GM18517 (cell line): ENCODE measurements at regions not wholly inside any gene's neighbourhood (a gene's known extent, or its start where the extent isn't known, plus 50 kb on each side); places are given as distances from the start of the nearest gene placed in this dataset.

Experiments
- ATAC-seq: cut with Tn5 transposase; IDR thresholded peaks from one replicate; pipeline ENCODE4 v1.9.1; 2021; ENCODE audit warnings: mild to moderate bottlenecking, moderate library complexity; ENCODE audit not compliant: unreplicated experiment

GRCh38 chr11:29783506-29783905 lies 233.3 kb downstream of the KCNA4 start:
- ATAC-seq: no peak

GRCh38 chr11:29782447-29782846 lies 234.4 kb downstream of the KCNA4 start:
- no peak for ATAC-seq

- no peak for ATAC-seq
Observed at GRCh38 chr11:29781268-29781667, 235.6 kb downstream of the KCNA4 start.

- no peak for ATAC-seq
Observed at GRCh38 chr11:29780756-29781155, 236.1 kb downstream of the KCNA4 start.

- ATAC-seq: no peak
Observed at GRCh38 chr11:29773656-29774264, 243.1 kb downstream of the KCNA4 start.

GRCh38 chr11:29756871-29757270 lies 260.0 kb downstream of the KCNA4 start:
- no peak for ATAC-seq

- no peak for ATAC-seq
Observed at GRCh38 chr11:29755474-29755873, 261.4 kb downstream of the KCNA4 start.

GRCh38 chr11:29751618-29752017 lies 265.2 kb downstream of the KCNA4 start:
- no peak for ATAC-seq

GRCh38 chr11:29750392-29750791 lies 266.4 kb downstream of the KCNA4 start:
- ATAC-seq: no peak

- ATAC-seq: no peak
Observed at GRCh38 chr11:29734287-29734686, 282.5 kb downstream of the KCNA4 start.

GRCh38 chr11:29713831-29714320 lies 303.0 kb downstream of the KCNA4 start:
- no peak for ATAC-seq

- no peak for ATAC-seq
Observed at GRCh38 chr11:29712616-29713015, 304.2 kb downstream of the KCNA4 start.

GRCh38 chr11:29707924-29708323 lies 308.9 kb downstream of the KCNA4 start:
- ATAC-seq: no peak

- no peak for ATAC-seq
Observed at GRCh38 chr11:29685361-29685760, 331.5 kb downstream of the KCNA4 start.

- no peak for ATAC-seq
Observed at GRCh38 chr11:29682856-29683255, 334.0 kb downstream of the KCNA4 start.

GRCh38 chr11:29679996-29680395 lies 336.8 kb downstream of the KCNA4 start:
- ATAC-seq: peak; percentile 60

GRCh38 chr11:29676993-29677392 lies 339.8 kb downstream of the KCNA4 start:
- no peak for ATAC-seq

- ATAC-seq: no peak
Observed at GRCh38 chr11:29669310-29669709, 347.5 kb downstream of the KCNA4 start.

GRCh38 chr11:29657709-29658108 lies 359.1 kb downstream of the KCNA4 start:
- ATAC-seq: no peak

GRCh38 chr11:29656597-29656996 lies 360.2 kb downstream of the KCNA4 start:
- no peak for ATAC-seq

GRCh38 chr11:29645373-29645772 lies 371.5 kb downstream of the KCNA4 start:
- no peak for ATAC-seq

GRCh38 chr11:29641201-29641600 lies 375.6 kb downstream of the KCNA4 start:
- ATAC-seq: no peak

- no peak for ATAC-seq
Observed at GRCh38 chr11:29634744-29635143, 382.1 kb downstream of the KCNA4 start.
